ENCODE measurements at regions not wholly inside any gene's neighbourhood (a gene's known extent, or its start where the extent isn't known, plus 50 kb on each side); places are given as distances from the start of the nearest gene placed in this dataset.

DNA sequence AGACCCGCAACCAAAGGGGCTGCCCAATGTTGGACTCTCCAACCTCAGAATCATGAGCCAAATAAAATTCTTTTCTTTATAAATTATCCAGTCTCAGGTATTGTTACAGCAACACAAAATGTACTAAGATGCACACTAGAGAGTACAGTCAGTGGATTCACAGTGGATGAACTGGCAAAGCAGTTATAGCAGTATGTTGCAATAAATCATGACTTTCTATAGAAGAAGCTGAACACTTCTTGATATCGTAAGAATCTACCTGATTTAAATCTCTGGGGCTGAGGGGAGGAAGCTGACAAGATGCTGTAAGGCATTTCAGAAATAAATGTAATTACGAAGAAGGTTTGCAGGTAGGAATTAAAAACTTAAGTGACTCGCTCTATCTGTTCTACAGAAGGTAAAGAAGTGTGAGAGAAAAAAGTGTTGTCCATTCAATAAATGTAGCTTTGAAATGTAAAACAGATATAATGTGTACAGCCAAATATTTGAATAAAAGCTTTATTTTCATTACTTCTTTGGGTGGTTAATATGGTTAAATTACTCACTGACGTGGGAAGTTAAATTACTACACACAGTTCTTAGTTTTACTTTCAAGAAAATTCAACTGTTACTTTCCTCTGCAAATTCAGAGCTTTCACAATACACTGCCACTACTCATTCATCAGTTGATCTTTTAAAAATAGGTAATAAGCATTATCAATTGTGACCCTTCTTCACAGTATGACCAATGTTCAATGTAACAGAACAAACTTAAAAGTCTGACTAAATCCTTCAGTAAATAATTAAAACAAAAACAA lies 439.1 kb downstream of the SHQ1 start:
- no peak for TF ChIP-seq CTCF (IDR thresholded peaks at IDR 0.05)
- no peaks in the 10 kb centered on the region for H3K27me3 ChIP-seq (ENCODE audit: control insufficient read depth in 2 of 2, insufficient read depth in 2 of 2, low read length in 2 of 2)
- H3K4me1 ChIP-seq (ENCODE audit: control insufficient read depth in 1 of 2, insufficient read depth in 2 of 2, low read length in 2 of 2) = peaks cover 22 to 52% of the 10 kb centered on the region in 2 donors
- H3K27ac Mint-ChIP-seq = peak overlapping the region; percentile 0 to 75 (median 33)
- no peaks in the 10 kb centered on the region for H3K36me3 ChIP-seq (replicated peaks in 1 of 2; ENCODE audit: control insufficient read depth in 1 of 2, insufficient read depth in 2 of 2, low read length in 2 of 2)
- no peaks in the 10 kb centered on the region for H3K27me3 Mint-ChIP-seq (ENCODE audit: low read depth in 3 of 3)
- H3K4me2 ChIP-seq (replicated peaks; ENCODE audit: extremely low read depth, low read length, poor library complexity, severe bottlenecking) = peak overlapping the region; percentile 26
- H3K9me3 ChIP-seq (replicated peaks in 1 of 2; ENCODE audit: control insufficient read depth in 1 of 2, insufficient read depth in 1 of 2, low read length in 2 of 2) = no peaks in the 10 kb centered on the region
- H3K79me2 ChIP-seq (ENCODE audit: insufficient read depth, low read length) = peaks cover 100% of the 10 kb centered on the region
- no peak overlapping the region for H3K4me3 ChIP-seq (replicated peaks in 1 of 3; ENCODE audit: low read depth in 2 of 3, low read length in 3 of 3)
- peaks cover 73% of the 10 kb centered on the region for H3K4me1 Mint-ChIP-seq
- no CpG with 5 or more reads among the region's 5 CpGs for WGBS (ENCODE audit: insufficient coverage)
- peaks cover 100% of the 10 kb centered on the region for H4K20me1 ChIP-seq (ENCODE audit: insufficient read depth, low read length)
- peak overlapping the region in 1 of 2 donors; percentile 20 for H3K27ac ChIP-seq (ENCODE audit: low read depth in 1 of 2, low read length in 2 of 2)
- no peaks in the 10 kb centered on the region for H3K9me3 Mint-ChIP-seq
- DNase-seq = no peak
- H3K4me3 Mint-ChIP-seq = no peak overlapping the region
- H3K9ac ChIP-seq (ENCODE audit: insufficient read depth, low read length, poor library complexity, severe bottlenecking) = no peak overlapping the region
- peaks cover 0 to 10% of the 10 kb centered on the region in 2 donors for H3K36me3 Mint-ChIP-seq
- H2AFZ ChIP-seq (ENCODE audit: insufficient read depth, low read depth, low read length, poor library complexity, severe bottlenecking) = no peak overlapping the region
- intact Hi-C loops (cut with micrococcal nuclease) = no loop called here

DNA sequence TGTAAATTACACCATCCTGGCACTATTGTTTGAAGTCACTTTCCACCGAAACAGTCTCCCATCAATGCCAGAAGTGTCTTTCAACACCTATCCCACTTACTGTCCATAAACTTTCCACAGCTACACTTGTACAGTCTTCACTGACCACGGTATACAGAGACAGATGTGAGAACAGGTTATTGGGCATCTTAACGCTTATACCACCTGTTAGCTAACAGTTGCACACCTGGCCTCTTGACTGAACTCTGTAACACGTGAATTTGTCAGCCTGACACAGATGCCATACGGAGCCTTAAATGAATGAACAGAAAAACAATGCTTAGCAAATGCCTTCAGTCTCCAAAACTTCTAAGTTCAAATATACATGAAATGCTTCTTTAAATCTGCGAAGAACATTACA lies 440.5 kb downstream of the SHQ1 start:
- DNase-seq = no peak
- Histone ChIP-seq H2AFZ (ENCODE audit: insufficient read depth, low read depth, low read length, poor library complexity, severe bottlenecking) (no peak overlapping the region), H3K9ac (ENCODE audit: insufficient read depth, low read length, poor library complexity, severe bottlenecking) (no peak overlapping the region), H3K27me3 (ENCODE audit: control insufficient read depth in 2 of 2, insufficient read depth in 2 of 2, low read length in 2 of 2) (no peaks in the 10 kb centered on the region), H3K36me3 (replicated peaks in 1 of 2; ENCODE audit: control insufficient read depth in 1 of 2, insufficient read depth in 2 of 2, low read length in 2 of 2) (no peaks in the 10 kb centered on the region), H3K4me1 (ENCODE audit: control insufficient read depth in 1 of 2, insufficient read depth in 2 of 2, low read length in 2 of 2) (peaks cover 22 to 38% of the 10 kb centered on the region in 2 donors), H4K20me1 (ENCODE audit: insufficient read depth, low read length) (peaks cover 100% of the 10 kb centered on the region), H3K9me3 (replicated peaks in 1 of 2; ENCODE audit: control insufficient read depth in 1 of 2, insufficient read depth in 1 of 2, low read length in 2 of 2) (no peaks in the 10 kb centered on the region), H3K4me2 (replicated peaks; ENCODE audit: extremely low read depth, low read length, poor library complexity, severe bottlenecking) (no peak overlapping the region), H3K4me3 (replicated peaks in 1 of 3; ENCODE audit: low read depth in 2 of 3, low read length in 3 of 3) (no peak overlapping the region), H3K79me2 (ENCODE audit: insufficient read depth, low read length) (peaks cover 100% of the 10 kb centered on the region), H3K27ac (ENCODE audit: low read depth in 1 of 2, low read length in 2 of 2) (no peak overlapping the region)
- TF ChIP-seq CTCF (IDR thresholded peaks at IDR 0.05) = no peak
- H3K4me1 Mint-ChIP-seq = peaks cover 67% of the 10 kb centered on the region
- no peaks in the 10 kb centered on the region for H3K9me3 Mint-ChIP-seq
- H3K27ac Mint-ChIP-seq = no peak overlapping the region
- H3K4me3 Mint-ChIP-seq = no peak overlapping the region
- WGBS (ENCODE audit: insufficient coverage) = 88% methylated on average over 5 of the region's 6 CpGs
- intact Hi-C loops (cut with micrococcal nuclease) = no loop called here
- no peaks in the 10 kb centered on the region for H3K27me3 Mint-ChIP-seq (ENCODE audit: low read depth in 3 of 3)
- H3K36me3 Mint-ChIP-seq = peaks cover 0 to 6% of the 10 kb centered on the region in 2 donors
